Right ventricle myocardium superior (tissue), 1 donor: ENCODE measurements at regions not wholly inside any gene's neighbourhood (a gene's known extent, or its start where the extent isn't known, plus 50 kb on each side); places are given as distances from the start of the nearest gene placed in this dataset.

Source experiments
- ATAC-seq: fragments of 200-7000 bp; cut with Tn5 transposase; one replicate; pipeline ENCODE4 v1.9.1; 2020; ENCODE audit warnings: mild to moderate bottlenecking; ENCODE audit not compliant: poor library complexity
- DNase-seq: peaks from one replicate; pipeline ENCODE4 v3.0.0-alpha.2; 2020
- intact Hi-C: fragments of 100-400 bp; cut with DNase I; formaldehyde crosslinking; loops from one replicate; pipeline ENCODE4 v1.11.2; 2022
- donor health status: DM: no; HTN: yes; CAD: no; lungs with severe emphysema.

GRCh38 chr12:46936042-46936441 lies 110.2 kb upstream of the SLC38A4 start:
- DNase-seq, result no peak
- intact Hi-C loops, result loop anchor here (5.0 kb wide), 1 partner anchor 249 kb away; no protein-coding TSS in a partner anchor
- ATAC-seq, result no peak

GRCh38 chr12:46938071-46938678 lies 112.4 kb upstream of the SLC38A4 start:
- intact Hi-C loops, result loop anchor here (5.0 kb wide), 1 partner anchor 251 kb away; no protein-coding TSS in a partner anchor
- no peak for DNase-seq

GRCh38 chr12:46941981-46942380 lies 116.2 kb upstream of the SLC38A4 start:
- ATAC-seq, result no peak
- intact Hi-C loops, result no loop called here
- DNase-seq, result no peak

More at GRCh38 chr12:46938071-46938678, 112.4 kb upstream of the SLC38A4 start:
- no peak for ATAC-seq

GRCh38 chr12:46942579-46942978 lies 116.8 kb upstream of the SLC38A4 start:
- DNase-seq (no peak), ATAC-seq (no peak)
- intact Hi-C loops, result no loop called here

- intact Hi-C loops, result no loop called here
- ATAC-seq (peak; percentile 60), DNase-seq (no peak)
Measured at GRCh38 chr12:46944088-46944487, 118.3 kb upstream of the SLC38A4 start.

GRCh38 chr12:46944771-46945170 lies 119.0 kb upstream of the SLC38A4 start:
- ATAC-seq, result no peak
- no peak for DNase-seq
- intact Hi-C loops, result no loop called here

GRCh38 chr12:46945591-46945990 lies 119.8 kb upstream of the SLC38A4 start:
- DNase-seq (no peak), ATAC-seq (no peak)
- intact Hi-C loops, result no loop called here

GRCh38 chr12:46946137-46946536 lies 120.3 kb upstream of the SLC38A4 start:
- intact Hi-C loops, result no loop called here
- DNase-seq (no peak), ATAC-seq (no peak)

- ATAC-seq, result no peak
- DNase-seq, result no peak
- intact Hi-C loops, result no loop called here
Measured at GRCh38 chr12:46948936-46949545, 123.2 kb upstream of the SLC38A4 start.

GRCh38 chr12:46950094-46950493 lies 124.3 kb upstream of the SLC38A4 start:
- DNase-seq (no peak), ATAC-seq (no peak)
- intact Hi-C loops, result no loop called here

GRCh38 chr12:46952880-46953483 lies 126.4 kb upstream of the PCED1B start:
- intact Hi-C loops, result no loop called here
- ATAC-seq, result no peak
- no peak for DNase-seq

GRCh38 chr12:46956451-46957035 lies 122.9 kb upstream of the PCED1B start:
- DNase-seq, result no peak

GRCh38 chr12:46958053-46958452 lies 121.4 kb upstream of the PCED1B start:
- intact Hi-C loops, result no loop called here
- ATAC-seq (no peak), DNase-seq (no peak)

More at GRCh38 chr12:46956451-46957035, 122.9 kb upstream of the PCED1B start:
- intact Hi-C loops, result no loop called here
- ATAC-seq, result no peak

- ATAC-seq, result no peak
- intact Hi-C loops, result no loop called here
Measured at GRCh38 chr12:46958599-46959290, 120.7 kb upstream of the PCED1B start.

GRCh38 chr12:46959502-46959901 lies 119.9 kb upstream of the PCED1B start:
- DNase-seq, result no peak
- no peak for ATAC-seq
- intact Hi-C loops, result no loop called here

More at GRCh38 chr12:46958599-46959290, 120.7 kb upstream of the PCED1B start:
- no peak for DNase-seq

GRCh38 chr12:46960681-46961080 lies 118.7 kb upstream of the PCED1B start:
- ATAC-seq, result no peak
- no peak for DNase-seq
- intact Hi-C loops, result no loop called here

GRCh38 chr12:46963191-46963590 lies 116.2 kb upstream of the PCED1B start:
- intact Hi-C loops, result no loop called here
- ATAC-seq (no peak), DNase-seq (no peak)

- no peak for DNase-seq
- intact Hi-C loops, result no loop called here
- ATAC-seq, result peak; percentile 71
Measured at GRCh38 chr12:46963977-46964971, 115.1 kb upstream of the PCED1B start.
